ENCODE measurements at regions not wholly inside any gene's neighbourhood (a gene's known extent, or its start where the extent isn't known, plus 50 kb on each side); places are given as distances from the start of the nearest gene placed in this dataset.

DNA sequence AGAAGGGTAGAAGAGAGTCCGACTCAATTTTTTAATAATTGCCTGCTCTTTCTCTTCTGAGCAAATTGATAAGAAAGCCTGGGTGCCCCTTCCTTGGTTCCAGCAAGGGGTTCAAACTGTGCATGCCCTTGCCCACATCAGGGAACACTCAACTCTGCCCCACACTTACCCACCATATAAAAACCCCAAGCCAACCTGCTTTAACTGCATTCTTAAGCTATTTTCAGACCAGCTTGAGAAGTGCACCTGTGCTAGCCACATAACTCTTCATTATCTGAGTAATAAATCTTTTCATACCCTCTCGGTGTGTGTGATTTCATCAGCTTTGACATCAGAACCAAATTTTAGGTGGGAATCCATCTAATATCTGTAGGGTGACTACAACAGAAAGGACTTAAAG lies 509.6 kb downstream of the MRPL39 start:
- H2AFZ ChIP-seq (replicated peaks; ENCODE audit: low read length, poor library complexity) = no peak overlapping the region
- no peaks in the 10 kb centered on the region for H4K20me1 ChIP-seq (ENCODE audit: insufficient read depth, low read length)
- H3K36me3 ChIP-seq (ENCODE audit: control insufficient read depth, insufficient read depth, low read length) = no peaks in the 10 kb centered on the region
- H3K4me2 ChIP-seq (ENCODE audit: low read depth, low read length) = no peak overlapping the region
- H2AK5ac ChIP-seq (ENCODE audit: low read depth, low read length) = no peak overlapping the region
- H3K56ac ChIP-seq (ENCODE audit: extremely low read depth, insufficient read depth, low read length) = no peak overlapping the region
- no TSS peak for BruUV-seq (replicated peaks)
- H3K9me3 ChIP-seq (ENCODE audit: control insufficient read depth, insufficient read depth, low read length) = no peaks in the 10 kb centered on the region
- no peak overlapping the region for H3K18ac ChIP-seq (ENCODE audit: low read depth, low read length)
- POLR2A ChIA-PET (ENCODE audit: unreplicated experiment) = no interaction called here
- ATAC-seq (ENCODE audit: low read depth) = no peak
- no peak for DNase-seq
- H2AK9ac ChIP-seq (replicated peaks; ENCODE audit: low read depth, low read length, poor library complexity) = no peak overlapping the region
- H4K5ac ChIP-seq (ENCODE audit: low read depth, low read length) = no peak overlapping the region
- CTCF ChIA-PET = no interaction called here
- dilution Hi-C loops (cut with HindIII; ENCODE audit: low sequenced_read_pairs, unreplicated experiment) (no loop called here), in situ Hi-C loops (cut with MboI; ENCODE audit: low sequenced_read_pairs) (no loop called here), intact Hi-C loops (cut with micrococcal nuclease) (no loop called here)
- no peak overlapping the region for H3K27ac ChIP-seq (ENCODE audit: insufficient read depth, low read length)
- no peak overlapping the region for H3K4ac ChIP-seq (ENCODE audit: low read depth, low read length)
- no peak overlapping the region for H4K8ac ChIP-seq (ENCODE audit: low read depth in 2 of 2, low read length in 2 of 2)
- H3K9me1 ChIP-seq (ENCODE audit: insufficient read depth, low read length) = no peaks in the 10 kb centered on the region
- no peak overlapping the region for H3K9ac ChIP-seq (ENCODE audit: low read depth, low read length)
- no peak overlapping the region for H4K91ac ChIP-seq (ENCODE audit: insufficient read depth, low read depth, low read length)
- no peak overlapping the region for H3K4me3 ChIP-seq (ENCODE audit: insufficient read depth, low read depth, low read length)
- no peak overlapping the region for H2BK120ac ChIP-seq (ENCODE audit: low read depth, low read length)
- H3K79me1 ChIP-seq (ENCODE audit: low read depth in 1 of 2, low read length in 2 of 2) = no peaks in the 10 kb centered on the region
- H3K14ac ChIP-seq (replicated peaks; ENCODE audit: low read depth, low read length) = no peak overlapping the region
- no peak overlapping the region for H2BK15ac ChIP-seq (ENCODE audit: low read depth, low read length)
- TF ChIP-seq CHD1 (IDR thresholded peaks at IDR 0.05; ENCODE audit: low read depth, low read length) = no peak
- no peak for TF ChIP-seq MXI1 (IDR thresholded peaks at IDR 0.05; ENCODE audit: borderline replicate concordance, low read depth, low read length)
- no peak for TF ChIP-seq NFE2L2 (IDR thresholded peaks at IDR 0.05; ENCODE audit: low read depth, low read length)
- TF ChIP-seq, protein P1, sequence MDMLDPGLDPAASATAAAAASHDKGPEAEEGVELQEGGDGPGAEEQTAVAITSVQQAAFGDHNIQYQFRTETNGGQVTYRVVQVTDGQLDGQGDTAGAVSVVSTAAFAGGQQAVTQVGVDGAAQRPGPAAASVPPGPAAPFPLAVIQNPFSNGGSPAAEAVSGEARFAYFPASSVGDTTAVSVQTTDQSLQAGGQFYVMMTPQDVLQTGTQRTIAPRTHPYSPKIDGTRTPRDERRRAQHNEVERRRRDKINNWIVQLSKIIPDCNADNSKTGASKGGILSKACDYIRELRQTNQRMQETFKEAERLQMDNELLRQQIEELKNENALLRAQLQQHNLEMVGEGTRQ (IDR thresholded peaks at IDR 0.05; ENCODE audit: low read depth, low read length) = no peak
- TF ChIP-seq, protein P2, sequence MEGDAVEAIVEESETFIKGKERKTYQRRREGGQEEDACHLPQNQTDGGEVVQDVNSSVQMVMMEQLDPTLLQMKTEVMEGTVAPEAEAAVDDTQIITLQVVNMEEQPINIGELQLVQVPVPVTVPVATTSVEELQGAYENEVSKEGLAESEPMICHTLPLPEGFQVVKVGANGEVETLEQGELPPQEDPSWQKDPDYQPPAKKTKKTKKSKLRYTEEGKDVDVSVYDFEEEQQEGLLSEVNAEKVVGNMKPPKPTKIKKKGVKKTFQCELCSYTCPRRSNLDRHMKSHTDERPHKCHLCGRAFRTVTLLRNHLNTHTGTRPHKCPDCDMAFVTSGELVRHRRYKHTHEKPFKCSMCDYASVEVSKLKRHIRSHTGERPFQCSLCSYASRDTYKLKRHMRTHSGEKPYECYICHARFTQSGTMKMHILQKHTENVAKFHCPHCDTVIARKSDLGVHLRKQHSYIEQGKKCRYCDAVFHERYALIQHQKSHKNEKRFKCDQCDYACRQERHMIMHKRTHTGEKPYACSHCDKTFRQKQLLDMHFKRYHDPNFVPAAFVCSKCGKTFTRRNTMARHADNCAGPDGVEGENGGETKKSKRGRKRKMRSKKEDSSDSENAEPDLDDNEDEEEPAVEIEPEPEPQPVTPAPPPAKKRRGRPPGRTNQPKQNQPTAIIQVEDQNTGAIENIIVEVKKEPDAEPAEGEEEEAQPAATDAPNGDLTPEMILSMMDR (conservative IDR thresholded peaks at IDR 0.05; ENCODE audit: low read depth, low read length) = no peak
- TF ChIP-seq RFX5 (IDR thresholded peaks at IDR 0.05; ENCODE audit: low read depth, low read length) = no peak
- no peak for TF ChIP-seq POLR2A (IDR thresholded peaks at IDR 0.05; ENCODE audit: low read depth, low read length)
- TF ChIP-seq, protein P3, sequence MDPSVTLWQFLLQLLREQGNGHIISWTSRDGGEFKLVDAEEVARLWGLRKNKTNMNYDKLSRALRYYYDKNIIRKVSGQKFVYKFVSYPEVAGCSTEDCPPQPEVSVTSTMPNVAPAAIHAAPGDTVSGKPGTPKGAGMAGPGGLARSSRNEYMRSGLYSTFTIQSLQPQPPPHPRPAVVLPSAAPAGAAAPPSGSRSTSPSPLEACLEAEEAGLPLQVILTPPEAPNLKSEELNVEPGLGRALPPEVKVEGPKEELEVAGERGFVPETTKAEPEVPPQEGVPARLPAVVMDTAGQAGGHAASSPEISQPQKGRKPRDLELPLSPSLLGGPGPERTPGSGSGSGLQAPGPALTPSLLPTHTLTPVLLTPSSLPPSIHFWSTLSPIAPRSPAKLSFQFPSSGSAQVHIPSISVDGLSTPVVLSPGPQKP (IDR thresholded peaks at IDR 0.05; ENCODE audit: borderline replicate concordance, low read depth, low read length) = no peak
- H2BK5ac ChIP-seq (ENCODE audit: low read depth, low read length, poor library complexity, severe bottlenecking) = no peak overlapping the region
- H2BK20ac ChIP-seq (ENCODE audit: low read depth, low read length) = no peak overlapping the region
- no CpG with 5 or more reads among the region's 2 CpGs for WGBS, 2 experiments (ENCODE audit: extremely low coverage in 2 of 2, insufficient read length in 1 of 2)
- H3K4me1 ChIP-seq (ENCODE audit: control insufficient read depth, insufficient read depth, low read length) = no peaks in the 10 kb centered on the region
- no peaks in the 10 kb centered on the region for H3K27me3 ChIP-seq (ENCODE audit: control insufficient read depth, insufficient read depth, low read length)
- no peak overlapping the region for H3K23ac ChIP-seq (ENCODE audit: low read depth, low read length)

All from IMR-90 (cell line).